UCSD-AML1 (cell line): ENCODE measurements at regions not wholly inside any gene's neighbourhood (a gene's known extent, or its start where the extent isn't known, plus 50 kb on each side); places are given as distances from the start of the nearest gene placed in this dataset.

Experiments
- DNase-seq: peaks from one replicate; lab custom pipeline; 2025; ENCODE audit not compliant: unreplicated experiment; lab: John Stamatoyannopoulos, UW

DNA sequence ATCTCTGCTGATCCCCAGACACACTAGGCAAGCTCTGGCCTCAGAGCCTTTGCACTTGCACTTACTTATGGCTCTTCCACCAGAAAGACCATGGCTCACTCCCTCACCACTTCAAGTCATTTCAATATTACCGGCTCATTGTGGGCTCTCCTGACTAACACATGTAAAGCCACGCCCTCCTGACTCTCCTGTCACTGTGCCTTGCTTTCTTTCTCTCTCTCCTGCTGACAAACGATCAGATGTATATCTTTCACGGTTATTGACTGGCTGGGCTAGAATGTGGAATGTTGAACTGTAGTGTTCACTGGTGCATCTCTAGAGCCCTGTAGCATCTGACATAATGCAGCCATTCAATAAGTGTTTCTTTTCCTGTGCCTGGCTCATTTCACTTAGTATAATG lies 425.1 kb downstream of the RAB28 start:
- DNase-seq = no peak

- DNase-seq = no peak
Measured at GRCh38 chr4:13056630-13057189, 427.4 kb downstream of the RAB28 start.

DNA sequence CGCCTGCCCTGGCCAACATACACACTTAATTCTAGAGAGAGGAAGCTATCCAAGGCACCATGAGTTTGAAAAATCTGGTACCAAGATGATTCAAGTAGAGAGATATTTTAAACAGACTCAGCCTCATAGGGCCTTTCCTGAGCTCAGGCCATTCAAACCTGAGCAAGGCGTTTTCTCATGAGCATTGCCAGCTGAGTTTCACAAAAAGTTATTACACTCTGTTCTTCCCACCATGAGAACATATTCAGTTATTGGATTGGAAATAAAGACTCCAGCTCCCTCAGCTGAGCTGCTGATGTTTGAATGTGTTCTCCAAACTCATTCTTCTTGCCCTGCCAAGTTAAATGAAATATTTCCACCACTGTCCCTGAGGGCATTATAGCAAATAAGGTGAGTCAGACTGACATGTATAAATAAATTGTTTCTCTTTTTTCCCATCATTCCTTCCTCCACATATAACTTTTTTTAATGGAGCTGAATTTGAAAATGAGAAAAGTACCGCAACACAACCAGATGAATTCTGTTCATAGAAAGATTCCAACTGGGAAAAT lies 429.6 kb downstream of the RAB28 start:
- no peak for DNase-seq

DNA sequence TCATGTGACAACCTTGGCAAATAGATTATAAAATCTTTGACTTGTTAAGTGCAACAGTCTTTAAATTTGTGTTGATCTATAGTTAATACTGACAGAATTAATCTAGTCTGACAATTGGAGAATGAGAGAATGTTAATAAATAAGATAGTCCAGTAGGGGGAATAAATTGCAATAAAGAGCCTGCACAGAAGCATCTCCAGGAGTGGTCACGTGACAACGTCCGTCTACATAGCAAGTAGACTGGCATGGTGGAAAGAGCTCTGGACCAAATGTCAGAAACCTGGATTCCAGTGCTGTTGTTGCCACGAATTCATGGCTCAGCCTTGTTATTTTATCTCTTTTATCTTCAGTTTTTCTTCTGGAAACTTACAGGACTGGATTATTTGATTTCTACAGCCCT lies 436.5 kb downstream of the RAB28 start:
- no peak for DNase-seq

DNA sequence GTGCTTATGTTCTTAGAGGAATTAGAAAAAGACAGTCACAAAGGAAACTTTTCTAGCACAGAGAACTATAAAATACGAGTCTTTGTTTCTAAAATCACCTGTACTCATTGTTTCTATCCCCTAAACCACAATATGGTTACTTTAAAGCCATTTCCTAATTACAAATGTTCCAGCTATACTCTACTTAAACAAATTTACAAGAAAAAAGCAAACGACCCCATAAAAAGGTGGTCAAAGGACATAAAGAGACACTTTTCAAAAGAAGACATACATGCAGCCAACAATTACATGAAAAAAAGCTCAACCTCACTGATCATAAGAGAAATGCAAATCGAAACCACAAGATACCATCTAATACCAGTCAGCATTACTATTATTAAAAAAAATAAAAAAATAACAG lies 447.3 kb downstream of the RAB28 start:
- no peak for DNase-seq

DNA sequence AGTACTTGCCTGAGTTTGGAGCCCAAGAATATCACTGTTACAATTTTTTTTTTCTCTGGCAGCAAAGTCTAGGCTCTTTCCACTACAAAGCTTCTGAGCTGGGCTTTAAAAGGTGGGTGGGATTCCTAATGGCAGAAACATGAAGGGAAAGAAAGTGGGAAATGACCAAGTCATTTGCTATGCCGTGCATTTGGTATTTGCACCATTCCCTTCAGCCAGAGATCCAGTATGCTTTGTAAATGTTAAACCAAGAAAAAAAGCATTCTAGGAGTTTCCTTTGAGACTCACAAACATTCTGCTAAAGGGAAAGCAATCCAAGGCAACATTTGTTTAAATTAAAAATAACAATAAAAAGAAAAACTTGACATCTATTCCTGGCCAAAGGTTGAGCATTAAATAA lies 451.2 kb downstream of the RAB28 start:
- no peak for DNase-seq

DNA sequence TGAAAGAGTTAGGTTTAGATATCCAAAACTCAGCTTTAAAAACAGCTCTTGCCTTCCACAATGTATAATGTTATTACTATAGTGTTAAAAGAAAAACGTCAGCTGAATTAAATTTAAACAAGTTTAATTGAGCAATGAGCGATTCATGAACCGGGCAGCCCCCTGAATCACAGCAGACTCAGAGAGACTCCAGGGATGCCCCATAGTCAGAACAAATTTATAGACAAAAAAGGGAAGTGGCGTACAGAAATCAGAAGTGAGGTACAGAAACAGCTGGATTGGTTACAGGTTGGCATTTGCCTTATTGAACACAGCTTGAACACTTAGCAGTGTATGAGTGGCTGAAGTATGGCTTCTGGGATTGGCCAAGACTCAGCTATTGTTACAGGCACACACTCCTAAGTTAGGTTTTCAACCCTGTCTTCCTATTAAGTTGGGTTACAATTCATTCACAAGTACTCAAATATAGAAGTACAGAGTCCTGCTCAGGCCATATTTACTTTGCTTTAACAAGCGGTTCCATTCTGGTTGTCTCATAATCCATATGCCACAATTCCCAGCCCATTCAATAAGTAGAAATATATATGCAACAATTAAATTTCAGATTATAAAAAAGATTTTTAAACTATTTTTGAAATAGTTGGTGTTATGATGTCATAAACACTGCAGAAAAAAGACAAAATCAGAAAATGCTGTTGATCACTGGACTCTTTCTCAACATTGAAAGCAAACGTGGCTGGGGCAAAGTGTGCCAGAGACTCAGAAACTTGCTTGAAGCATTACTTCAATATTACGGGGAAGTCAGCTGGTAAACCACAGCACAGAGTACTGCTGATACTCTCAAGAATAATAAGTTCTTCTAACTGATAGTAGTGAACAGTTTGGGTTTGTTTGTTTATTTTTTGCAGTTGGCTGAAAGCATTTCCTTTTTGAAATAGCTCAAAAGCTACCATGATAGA lies 459.7 kb downstream of the RAB28 start:
- DNase-seq = no peak

DNA sequence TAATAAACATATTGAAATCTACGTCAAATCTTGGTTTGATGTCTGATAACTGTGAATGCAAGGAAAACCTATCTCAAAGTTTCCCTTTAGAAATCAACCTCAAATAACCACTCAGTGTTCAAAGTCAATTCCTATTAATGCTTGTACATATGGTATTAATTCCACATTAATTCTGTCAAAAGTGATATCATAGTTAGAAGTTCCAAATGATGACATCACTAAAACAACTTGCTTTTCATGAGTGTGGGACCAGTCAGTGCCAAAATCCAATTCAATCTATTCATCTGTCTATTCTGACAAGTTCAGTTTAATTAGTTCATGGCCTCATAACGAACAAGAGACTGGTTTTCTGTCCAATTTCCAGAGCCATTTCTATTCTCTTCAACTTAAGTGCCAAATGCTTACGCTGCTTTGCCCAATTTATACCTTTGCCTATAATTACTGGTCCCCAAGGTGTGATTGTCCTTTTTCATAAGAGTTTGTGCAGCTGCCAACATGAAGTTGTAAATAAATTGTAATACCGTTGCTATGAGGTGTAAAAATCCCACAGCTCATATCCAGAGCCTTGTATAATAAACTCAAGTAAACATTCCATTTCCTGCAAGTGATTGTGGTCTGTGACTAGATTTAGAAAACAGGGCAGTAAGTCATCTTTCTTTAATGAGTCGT lies 476.2 kb downstream of the RAB28 start:
- no peak for DNase-seq

DNA sequence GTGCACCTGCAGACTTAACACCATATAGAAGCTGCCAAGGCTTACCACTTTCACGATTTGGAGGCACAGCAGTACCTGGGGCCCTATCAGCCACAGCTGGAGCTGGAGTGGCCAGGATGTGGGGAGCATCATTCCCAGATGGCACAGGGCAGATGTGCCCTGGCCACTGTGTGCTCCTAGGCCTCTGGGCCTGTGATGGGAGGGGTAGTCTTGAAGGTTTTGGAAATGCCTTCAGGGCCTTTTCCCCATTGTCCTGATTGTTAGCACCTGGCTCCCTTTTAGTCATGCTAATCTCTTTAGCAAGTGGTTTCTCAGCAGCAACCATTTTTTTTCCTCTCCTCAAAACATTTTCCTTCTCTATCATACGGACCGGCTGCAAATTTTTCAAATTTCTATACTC lies 490.2 kb downstream of the RAB28 start:
- no peak for DNase-seq

- DNase-seq = no peak
Measured at GRCh38 chr4:12987284-12987683, 496.9 kb downstream of the RAB28 start.

DNA sequence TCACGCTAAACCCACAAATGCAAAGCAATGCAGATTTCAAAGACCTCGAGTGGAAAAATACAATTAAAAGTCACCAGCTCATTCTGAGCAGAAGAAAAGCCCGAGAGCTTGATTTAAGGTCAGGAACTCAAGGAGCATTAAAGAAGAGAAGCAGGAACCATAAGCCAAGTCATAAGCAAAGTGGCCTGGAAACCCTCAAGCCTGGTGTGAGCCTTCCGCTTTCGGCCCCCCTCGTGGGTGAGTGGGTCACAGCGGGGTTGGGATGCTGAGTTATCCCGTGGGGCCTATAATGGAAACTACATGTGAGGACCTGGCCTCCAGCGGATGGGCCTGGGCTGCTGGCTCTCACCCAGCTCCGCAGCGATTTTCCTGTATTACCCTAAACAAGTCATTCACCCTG lies 504.3 kb downstream of the RAB28 start:
- no peak for DNase-seq

DNA sequence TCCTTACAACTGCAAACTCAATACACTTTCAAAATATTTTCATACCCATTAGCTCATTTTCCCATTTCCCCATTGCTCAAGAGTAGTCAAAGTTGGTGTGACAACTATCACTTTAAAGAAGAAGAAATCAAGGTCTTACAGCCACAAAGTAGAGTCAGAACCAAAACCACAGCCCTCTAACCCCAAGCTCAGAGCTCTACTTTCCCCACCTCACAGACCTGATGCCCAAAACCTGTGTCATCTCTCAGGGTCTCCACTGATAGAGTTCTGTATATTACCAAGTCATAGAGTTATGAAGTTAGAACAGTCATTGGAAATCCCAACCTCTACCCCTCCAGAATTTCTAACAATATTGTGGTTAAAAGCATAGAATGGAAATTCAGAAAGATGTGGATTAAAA lies 505.8 kb downstream of the RAB28 start:
- no peak for DNase-seq

DNA sequence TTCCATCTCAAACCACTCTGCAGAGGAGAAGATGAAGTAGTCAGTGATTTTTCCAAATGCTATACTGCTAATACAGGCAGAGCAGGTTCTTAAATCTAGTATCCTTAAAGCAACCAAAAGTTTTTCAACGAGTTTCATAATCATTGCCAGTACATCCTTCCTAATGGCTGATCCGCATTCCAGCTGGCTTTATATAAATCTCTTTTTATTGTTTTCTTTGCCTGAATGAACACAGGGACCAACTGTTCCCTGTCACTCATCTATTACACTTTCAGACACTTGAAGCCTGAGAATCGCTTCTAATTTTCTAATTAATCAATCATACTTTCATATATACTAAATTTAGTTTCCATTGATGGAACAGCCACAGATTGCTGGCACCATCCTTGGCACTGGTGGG lies 508.6 kb downstream of the RAB28 start:
- no peak for DNase-seq

DNA sequence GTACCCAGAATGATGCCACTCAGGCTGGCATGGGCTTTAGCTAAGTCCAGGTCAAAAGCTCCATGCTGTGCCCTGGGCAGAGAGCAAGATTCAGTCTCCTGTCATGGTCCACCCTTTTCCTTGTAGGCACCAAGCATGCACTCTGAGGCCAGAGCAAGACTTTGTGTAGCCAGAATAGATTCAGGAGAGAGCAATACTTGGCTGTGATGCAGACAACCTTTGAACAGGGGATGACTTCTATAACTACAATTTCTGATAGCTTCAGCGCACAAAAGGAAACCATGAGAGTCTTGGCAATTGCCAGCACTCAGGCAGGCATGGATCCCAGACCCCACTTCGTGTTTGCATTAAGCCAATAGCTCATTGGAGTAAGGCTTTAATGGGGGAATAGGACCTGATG lies 510.6 kb downstream of the RAB28 start:
- DNase-seq = no peak

DNA sequence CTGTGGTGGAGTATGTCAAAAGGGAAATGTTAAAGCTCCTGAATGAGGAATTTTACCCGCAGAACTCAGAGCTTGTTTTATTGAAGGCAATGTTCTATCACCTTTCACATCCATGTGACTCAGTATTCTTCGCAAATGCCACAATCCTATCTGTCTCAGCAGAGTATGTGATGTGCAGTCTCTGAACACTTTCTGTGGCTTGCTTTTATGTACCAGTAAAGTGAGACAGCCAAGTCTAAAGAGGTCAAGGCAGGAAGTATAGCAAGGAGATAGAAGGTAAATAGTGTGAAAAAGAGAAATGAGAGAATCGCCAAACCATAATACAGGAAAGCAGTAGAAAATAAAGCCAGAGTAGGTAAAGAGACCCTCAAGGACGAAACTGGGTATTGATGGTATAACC lies 515.8 kb downstream of the RAB28 start:
- DNase-seq = no peak

DNA sequence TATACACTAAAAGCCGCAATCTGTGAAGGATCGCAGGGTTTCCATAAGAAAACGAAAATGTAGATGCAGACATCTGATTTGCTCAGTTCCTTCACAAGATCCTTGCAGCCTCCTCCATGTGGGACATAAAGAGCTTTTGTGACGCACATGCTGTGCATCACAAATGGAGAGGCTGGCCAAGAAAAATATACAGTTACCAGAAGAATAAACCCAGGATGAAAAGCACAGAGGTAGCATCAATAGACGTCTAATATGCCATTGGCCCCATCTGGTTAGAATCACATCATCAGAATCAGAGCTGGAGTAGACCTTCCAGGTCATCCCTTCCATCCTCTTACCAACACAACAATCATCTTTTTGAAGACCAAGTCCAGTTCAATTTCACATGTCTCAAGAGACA lies 517.4 kb downstream of the RAB28 start:
- DNase-seq = no peak

GRCh38 chr4:12965334-12965733 lies 518.8 kb downstream of the RAB28 start:
- no peak for DNase-seq

DNA sequence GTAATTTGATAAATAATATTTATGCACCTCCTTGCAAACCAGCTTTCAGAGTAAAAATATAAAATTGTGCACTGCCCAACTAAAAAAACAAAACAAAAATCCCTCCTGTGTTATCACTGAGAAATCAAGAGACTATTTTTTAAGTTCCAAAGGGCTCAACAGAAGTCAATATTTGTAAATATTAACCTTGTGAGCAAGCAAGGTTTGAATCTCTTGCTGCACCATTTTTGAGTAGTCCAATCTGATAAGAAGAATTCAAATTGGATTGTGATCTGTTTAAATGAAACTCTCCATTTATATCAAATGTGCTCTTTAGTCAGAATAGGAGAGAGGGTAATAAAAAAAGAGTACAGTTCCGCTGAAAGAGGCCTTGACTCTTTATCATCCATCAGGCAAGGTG lies 520.2 kb downstream of the RAB28 start:
- DNase-seq = no peak

DNA sequence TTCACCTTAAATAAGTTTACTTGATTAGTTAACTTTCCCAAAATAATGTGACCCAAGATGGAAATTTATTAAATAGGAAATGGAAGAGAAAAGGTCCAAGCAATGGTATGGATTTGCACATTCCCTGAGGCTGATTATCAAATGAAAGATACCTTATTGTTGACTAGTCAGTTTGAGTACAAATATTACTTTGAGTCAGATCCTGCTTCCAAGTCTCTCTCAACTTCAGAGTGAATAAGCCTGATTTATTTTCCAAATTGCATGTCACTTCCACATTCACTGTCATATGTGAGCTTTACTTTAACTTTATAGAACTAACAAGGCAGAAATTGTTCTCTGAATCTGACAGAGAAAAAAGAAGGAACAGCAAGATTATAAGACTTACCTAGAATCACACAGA lies 520.8 kb downstream of the RAB28 start:
- DNase-seq = no peak

DNA sequence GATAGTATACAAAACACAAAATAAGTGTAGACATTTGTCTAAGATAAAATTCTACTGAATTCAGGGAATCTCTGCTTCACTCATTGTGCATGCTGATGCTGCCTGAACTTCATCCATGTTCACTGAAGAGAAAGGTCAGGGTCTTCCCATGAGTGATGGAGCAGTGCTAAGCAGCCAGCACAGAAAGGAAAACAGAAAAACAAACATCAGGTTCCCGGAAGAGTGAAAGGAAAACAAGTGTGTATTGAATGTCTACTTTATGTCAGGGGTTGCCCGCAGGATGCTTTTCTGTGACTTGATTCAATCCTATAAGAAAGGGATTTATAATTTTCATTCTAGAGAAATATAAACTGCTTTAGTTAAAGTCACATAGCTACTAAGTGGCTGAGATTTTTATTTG lies 522.4 kb downstream of the RAB28 start:
- DNase-seq = no peak

GRCh38 chr4:12958436-12958835 lies 525.7 kb downstream of the RAB28 start:
- DNase-seq = no peak

DNA sequence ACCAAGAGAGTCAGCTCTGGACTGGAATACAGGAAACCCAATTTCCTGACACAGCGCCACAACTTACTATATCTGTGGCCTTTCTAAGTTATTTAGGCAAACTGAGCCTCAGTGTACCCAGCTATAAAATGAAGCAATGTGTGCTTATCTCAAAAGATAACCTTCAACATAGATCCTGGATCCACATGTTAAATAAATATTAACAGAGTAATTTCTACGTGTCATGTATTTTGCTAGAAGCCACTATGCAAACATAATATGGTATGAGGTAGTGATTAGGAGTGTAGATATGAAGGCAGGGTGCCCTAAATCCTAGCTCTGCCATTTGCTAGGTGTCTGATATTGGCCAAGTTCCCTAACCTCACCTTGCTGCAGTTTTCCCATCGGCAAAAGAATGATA lies 527.0 kb downstream of the RAB28 start:
- DNase-seq = no peak
